ENCODE measurements at regions not wholly inside any gene's neighbourhood (a gene's known extent, or its start where the extent isn't known, plus 50 kb on each side); places are given as distances from the start of the nearest gene placed in this dataset.

DNA sequence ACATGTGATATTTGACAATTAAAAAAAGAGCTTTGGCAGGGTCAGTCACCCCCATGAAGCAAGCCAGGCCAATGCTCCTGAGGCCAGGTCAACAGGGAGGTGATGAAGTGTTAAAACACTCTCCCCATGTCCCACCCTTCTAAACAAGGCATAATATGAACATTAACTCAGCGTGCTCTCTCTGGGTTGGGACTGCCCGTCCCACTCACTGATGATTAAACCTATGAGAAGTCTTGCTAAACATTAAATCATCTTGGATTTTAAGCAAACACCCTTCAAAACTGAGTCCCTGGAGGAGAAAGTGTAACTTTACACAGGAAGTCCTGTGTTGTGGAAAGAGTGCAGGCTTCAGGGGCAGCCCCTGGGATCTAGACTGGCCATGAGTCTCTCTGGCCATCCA is 558.5 kb downstream of the CD83 start:
- no peak for DNase-seq

GRCh38 chr6:14676977-14677781 is 559.6 kb downstream of the CD83 start:
- no peak for DNase-seq

DNA sequence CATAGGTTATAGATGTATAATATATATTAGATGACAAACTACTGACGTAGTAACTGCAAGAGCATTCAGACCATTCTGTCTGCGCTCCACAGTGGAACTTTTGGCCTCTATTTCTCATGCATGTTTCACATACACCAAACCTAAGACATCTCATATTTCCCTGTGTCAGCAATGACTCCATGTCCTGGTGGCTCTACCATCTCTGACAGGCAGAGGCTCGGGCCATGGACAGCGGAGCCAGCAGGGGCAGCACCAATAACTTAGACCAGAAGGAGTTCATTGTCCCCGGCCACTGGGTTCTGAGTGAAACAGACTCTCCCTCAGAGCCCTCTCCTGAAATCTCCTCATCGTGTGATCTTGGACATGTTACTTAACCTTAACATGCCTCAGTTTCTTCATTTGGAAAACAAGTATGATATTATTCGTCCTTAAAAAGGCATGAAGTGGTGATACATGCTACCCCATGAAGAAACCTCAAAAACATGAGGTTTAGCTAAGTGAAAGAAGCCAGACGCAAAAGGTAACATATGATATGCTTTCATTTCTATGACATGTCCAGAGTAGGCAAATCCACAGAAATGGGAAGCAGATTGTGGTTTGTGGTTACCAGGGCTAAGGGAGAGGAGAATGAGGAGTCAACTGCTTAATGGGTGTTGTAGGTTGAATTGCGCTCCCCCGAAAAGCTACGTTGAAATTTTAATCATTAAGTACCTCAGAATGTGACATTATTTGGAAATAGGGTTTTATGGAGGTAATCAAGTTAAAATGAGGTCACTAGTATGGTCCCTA is 564.0 kb upstream of the JARID2 start:
- DNase-seq = no peak

GRCh38 chr6:14682812-14683211 is 563.1 kb upstream of the JARID2 start:
- peak in 1 of 2 experiments; percentile 34 for DNase-seq

GRCh38 chr6:14689639-14690038 is 556.2 kb upstream of the JARID2 start:
- DNase-seq = no peak

GRCh38 chr6:14690120-14691056 is 555.5 kb upstream of the JARID2 start:
- no peak for DNase-seq

DNA sequence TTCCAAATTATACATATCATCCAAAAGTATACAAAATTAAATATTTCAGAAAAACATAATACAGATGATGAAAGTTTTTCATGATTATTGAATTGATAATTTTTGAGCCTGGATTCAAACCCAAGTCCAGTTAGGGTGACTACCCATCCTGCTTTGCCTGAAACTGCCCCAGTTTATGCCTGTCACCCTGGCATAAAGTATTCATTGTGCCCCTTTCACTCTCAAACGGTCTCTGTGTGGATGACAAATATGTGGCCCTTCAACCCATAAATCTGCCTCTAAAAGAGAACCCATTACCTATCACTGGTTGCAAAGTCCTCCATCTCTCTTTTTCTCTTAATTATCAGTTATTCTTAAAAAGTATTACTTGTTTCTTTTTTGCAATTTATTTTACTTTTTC is 553.7 kb upstream of the JARID2 start:
- DNase-seq = no peak

GRCh38 chr6:14693301-14694192 is 552.3 kb upstream of the JARID2 start:
- no peak for DNase-seq

DNA sequence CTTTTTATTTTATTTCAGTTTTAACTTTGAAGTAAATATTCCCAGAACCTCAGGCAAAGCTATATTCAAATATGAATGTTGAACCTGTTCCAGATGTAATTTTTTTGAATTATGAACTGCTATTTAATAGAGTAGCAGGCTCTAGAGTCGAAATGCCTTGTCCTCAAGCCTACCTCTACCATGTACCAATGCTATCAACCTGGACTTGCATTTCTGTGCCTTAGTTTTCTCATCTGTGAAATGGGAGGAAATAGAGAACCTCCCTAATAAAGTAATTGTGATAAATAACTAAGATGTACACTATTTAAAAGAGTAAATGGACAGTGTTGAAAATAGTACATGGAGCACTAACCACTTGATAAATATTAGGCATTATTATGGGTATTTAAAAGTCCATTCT is 551.6 kb upstream of the JARID2 start:
- no peak for DNase-seq

GRCh38 chr6:14695579-14695978 is 550.3 kb upstream of the JARID2 start:
- DNase-seq = no peak

- DNase-seq = no peak
Measured at GRCh38 chr6:14696367-14696766, 549.5 kb upstream of the JARID2 start.

DNA sequence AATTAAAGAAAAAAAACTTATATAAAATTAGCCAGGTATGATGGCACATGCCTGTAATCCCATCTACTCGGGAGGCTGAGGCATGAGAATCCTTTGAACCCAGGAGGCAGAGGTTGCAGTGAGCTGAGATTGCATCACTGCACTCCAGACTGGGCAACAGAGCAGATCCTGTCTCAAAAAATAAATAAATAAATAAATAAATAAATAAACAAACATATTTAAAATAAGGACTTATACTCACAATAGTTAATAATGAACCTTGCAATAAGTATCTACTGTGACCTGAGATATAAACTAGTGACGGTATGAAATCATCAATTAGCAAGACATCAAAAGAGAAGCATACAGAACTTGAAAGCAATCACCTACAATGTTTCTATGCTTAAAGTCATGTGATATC is 548.4 kb upstream of the JARID2 start:
- DNase-seq = no peak

- no peak for DNase-seq
Measured at GRCh38 chr6:14699803-14700601, 545.9 kb upstream of the JARID2 start.

DNA sequence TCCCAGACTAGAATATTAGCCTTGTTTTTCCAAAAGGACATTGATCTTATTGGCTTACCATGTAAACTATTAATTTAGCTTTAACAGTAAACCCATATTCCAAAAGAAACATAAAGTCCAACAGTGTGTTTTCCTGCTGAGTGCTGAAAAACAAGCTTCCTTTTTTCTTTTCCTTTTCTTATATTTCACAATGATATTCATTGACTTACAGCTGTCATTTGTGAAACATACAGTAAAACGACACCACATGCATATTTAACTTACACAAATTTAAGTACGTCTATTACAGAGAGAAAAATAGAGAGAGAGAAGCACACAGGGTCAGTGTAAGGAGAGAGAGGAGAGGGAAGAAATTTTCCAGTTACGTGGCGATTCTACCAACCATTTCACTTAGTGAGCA is 543.9 kb upstream of the JARID2 start:
- no peak for DNase-seq

- DNase-seq = no peak
Measured at GRCh38 chr6:14702678-14703077, 543.2 kb upstream of the JARID2 start.

- DNase-seq = no peak
Measured at GRCh38 chr6:14703586-14703985, 542.3 kb upstream of the JARID2 start.

GRCh38 chr6:14704383-14705271 is 541.2 kb upstream of the JARID2 start:
- no peak for DNase-seq

DNA sequence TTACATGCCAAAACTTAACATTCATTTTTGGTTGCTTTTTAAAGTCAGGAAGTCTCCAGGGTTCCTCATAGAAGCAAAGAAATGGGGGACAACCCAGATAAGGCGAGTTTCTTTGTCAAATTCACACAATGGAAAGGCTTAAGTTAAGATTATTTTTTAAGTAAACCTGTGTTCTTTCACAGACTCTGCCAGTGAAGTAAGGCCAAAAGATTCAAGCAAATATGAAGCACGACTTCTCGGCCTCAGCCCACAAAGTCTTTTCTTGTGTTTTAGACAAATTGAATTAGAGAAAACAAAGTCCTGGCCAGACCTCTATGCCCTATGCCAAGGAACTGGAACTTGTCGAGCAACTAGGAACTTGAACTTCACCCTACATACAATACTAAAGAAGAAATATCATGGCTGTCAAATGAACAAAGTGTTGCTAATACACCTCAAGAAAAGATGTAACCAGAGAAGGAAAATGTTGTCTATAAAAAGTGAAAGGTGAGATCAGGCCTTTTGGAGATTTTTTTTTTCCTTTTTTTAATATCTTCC is 540.0 kb upstream of the JARID2 start:
- no peak for DNase-seq

GRCh38 chr6:14706378-14706929 is 539.4 kb upstream of the JARID2 start:
- DNase-seq = no peak

GRCh38 chr6:14707276-14707675 is 538.6 kb upstream of the JARID2 start:
- DNase-seq = no peak

All from SW 1271 (cell line).